GM19324 (cell line): ENCODE measurements at regions not wholly inside any gene's neighbourhood (a gene's known extent, or its start where the extent isn't known, plus 50 kb on each side); places are given as distances from the start of the nearest gene placed in this dataset.
A peak's percentile ranks its signal among the peaks of the same experiment; 100 is the strongest.

Experiments used
- ATAC-seq: cut with Tn5 transposase; IDR thresholded peaks from one replicate; pipeline ENCODE4 v1.9.1; 2021; ENCODE audit warnings: mild to moderate bottlenecking, moderate library complexity; ENCODE audit not compliant: unreplicated experiment, low FRiP score

DNA sequence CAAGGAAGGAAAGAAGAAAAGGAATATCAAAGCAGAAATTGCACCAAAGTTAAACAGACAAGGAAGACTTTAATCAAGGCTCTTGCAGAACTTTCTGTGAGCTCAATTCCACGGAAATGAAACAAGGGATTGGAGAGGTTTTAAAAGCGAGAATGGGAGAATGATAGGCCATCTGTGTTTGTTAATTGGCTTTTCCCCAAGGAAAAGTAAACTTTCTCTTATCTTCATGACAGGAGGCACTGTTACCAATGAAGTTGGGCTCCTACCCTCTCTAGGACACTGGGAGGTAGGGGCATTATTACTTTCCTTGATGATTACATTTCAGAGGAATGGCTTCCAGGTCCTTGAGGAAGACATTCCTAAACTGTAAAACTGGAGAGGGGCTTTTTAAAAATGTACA is 328.8 kb upstream of the NWD2 start:
- ATAC-seq: no peak

DNA sequence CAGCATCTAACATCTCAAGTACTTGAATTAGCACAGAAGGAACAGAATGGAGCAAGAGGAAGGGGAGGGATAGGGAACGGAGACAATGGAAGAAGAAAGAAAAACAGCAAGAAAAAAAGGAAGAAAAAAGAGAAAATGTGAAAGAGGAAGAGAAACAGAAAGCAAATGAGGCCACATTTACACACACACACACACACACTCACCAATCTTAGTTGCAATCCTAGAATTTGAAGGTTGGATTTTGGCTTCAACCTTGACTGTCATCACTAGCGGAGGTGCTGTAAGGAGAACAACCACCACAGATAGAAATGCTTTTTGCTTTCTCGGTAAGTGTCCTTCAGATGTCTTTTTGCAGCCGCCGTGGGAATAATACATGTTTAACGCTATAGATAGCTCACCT is 327.1 kb upstream of the NWD2 start:
- ATAC-seq: no peak

DNA sequence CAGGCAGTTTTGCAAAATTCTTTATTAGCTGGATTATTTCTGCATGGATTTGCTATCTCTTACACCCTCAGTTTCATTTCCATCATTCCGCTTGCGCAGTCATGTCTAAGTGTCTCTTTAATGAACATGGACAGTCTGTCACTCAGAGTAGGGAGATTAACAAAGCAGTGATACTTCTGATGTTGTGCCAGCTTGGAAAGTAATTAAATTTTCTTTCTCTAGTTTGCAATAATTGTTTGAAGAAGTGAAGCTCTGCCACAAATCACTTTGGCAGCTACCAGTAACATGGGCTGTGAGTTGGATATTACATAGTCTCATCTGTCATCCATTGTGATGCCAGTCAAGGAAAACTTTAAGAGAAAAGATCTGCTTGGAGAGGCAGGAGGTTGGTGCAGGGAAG is 324.8 kb upstream of the NWD2 start:
- ATAC-seq: no peak

DNA sequence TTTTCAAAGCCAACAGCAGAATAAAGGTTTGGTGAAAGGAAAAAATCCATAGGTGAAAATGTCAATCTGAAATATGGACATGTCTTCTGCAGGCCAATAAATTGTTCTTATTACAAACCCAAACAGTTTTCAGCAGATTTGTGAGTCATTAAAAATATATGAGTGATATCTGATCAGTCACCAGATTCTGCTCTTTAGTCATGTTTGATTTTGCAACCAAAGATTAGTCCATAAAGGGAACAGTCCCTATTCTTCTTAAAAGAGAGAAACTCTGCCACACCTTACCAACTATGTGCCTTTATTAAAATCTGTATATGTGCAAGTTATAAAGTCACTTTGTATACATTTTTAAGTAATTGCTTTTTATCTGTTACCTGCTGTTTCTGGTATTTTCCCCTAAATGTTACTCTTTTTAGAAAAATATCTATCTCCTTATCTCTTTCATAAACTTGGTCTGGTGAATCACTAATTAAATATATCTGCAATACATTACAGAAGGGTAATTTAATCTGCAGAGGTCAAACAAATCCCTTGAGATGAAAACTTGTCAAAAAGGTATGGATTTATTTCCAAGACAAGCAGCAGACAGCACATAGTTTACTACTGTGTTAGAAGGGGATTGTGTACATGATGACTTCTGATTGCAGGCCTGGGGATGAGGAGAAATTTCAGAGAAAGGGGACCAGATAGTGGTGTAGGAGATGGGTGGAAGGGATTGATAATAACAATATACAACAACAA is 322.9 kb upstream of the NWD2 start:
- no peak for ATAC-seq

DNA sequence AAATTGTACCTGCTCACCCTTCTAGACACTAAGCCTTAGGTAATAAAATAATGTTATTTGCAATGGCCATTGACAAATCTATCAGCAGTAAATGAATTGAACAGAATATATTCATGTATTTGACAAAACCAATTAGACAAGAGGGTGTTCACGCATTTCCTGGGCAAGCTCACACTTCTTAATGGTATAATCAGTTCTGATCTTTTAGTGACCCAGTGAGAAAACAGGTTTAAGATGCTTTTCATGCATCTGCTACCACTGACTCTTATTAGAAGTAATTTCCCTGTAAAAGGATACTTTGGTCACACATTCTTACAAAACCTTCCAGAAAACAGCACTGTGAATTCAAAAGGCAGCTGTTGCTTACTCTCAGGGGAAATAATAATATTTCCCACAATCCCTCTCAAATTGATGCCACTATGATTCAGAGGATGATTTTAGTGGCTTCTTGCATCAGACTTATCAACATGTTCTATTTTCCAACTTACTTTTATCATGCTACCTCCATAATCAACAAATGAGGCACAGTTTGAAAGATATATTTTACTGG is 313.9 kb upstream of the NWD2 start:
- no peak for ATAC-seq

DNA sequence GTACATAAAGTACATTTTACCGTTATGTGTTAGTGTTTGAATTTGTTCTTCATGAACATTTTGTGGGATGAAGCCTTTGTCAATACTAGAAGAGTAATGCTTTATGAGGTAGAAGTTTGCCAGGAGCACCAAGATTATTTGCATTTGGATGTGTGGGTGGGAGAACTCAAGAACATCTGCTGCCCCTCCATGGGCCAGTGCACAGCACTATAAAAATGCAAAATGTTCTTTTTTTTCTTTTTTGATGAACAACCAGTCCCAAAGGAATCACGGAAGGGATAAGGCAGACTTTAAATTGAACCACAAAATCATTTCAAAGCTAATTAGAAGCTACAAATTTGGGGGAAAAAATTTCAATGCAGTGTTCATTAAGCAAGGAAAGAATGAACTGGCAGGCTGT is 300.3 kb upstream of the NWD2 start:
- no peak for ATAC-seq

DNA sequence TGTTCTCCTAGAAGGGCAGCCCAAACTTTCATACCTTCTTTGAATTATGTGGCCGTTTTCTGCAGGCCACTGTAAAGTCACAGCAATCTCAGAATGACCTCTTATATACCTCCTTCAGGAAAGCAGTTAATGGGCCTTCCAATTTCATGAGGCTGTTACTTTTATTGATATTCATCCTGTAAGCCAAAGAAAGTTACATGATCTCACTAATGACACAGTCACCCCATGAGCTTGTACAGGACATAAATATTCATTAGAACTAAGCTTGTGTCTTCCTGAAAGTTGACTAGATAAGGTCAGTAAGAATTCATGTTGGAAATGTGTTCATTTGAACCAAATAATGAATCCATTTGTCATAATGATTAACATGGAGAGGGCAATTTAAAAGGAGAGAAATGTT is 283.1 kb upstream of the NWD2 start:
- ATAC-seq: no peak

DNA sequence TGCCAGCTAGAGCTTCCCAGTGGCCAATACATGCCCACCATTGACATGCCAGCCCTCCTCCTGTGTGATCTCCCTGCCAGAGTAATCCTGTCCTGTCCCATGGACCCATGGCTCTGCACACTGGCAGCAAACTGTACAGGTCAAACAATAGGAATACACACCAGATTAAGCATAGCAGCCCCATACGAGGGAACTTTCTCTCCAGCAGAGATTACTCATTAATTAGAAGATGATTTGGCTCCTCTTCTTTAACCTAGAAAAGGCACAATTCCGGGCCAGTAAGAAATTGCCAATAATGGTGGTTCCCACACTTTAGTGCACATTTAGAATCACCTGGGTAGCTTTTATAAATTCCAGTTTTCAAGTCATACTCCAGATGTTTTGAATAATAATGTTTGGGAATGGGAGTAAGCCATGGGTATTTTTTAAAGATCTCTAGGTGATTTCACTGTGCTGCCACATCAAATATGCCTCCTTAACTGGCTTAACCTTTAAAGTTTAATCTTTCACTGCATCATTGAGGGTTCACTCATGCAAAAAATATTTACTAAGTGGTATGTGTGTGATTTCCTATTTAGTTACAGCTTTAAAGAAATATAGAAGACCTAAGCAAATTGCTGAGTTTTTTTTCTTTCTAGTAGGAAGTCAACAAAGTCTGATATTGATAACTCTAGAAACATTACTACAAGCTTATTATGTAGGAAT is 277.6 kb upstream of the NWD2 start:
- ATAC-seq: no peak

DNA sequence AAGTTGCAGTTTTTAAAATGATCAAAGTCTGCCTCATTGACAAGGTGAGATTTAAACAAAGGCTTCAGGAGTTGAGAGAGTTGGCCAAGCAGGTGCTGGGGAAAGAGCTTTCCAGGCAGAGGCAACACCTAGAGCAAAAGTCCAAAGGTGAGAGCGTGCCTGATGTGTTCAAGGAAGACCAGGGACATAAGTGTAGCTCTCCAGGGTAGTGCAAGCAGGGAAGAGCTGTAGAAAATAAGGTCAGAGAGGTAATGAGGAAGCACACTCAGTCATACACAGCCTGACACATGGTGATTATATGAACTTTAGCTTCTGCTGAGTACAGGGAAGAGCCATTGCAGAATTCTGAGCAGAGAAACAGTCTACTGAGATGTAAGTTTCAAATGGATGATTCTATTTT is 265.0 kb upstream of the NWD2 start:
- no peak for ATAC-seq

DNA sequence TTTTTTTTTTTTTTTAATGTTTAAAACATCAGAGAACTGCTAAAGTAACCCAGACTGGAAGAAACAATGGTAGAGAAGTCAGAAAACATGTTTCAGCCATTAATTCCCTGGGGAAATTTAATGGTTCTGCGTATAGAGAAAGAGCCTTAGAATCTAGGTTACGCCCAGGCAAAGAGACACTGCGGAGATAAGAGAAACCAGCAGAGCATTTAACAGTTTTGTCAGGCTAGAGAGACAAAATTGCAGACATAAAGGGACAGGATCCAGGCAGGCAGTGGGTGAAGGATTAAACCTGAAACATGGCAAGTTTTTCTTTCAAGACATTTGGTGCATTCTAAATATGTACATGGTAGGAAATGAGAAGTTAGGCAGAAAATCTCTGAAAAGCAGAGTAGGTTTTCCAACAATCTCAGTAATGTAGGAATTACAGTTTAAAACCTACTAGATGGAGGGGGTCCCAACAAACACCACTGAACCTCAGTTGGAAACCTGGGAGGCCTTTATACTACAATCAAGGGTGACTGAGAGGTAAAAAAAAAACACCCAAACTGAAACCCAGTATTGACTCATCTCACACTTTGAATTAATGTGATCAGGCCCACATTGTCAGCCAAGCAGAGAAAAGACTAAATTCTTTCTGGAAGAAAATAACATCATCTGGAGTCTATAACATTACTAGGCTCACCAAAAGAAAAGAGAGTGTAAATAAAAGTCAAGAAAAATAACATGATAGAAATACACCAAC is 254.2 kb upstream of the NWD2 start:
- ATAC-seq: peak; percentile 56

DNA sequence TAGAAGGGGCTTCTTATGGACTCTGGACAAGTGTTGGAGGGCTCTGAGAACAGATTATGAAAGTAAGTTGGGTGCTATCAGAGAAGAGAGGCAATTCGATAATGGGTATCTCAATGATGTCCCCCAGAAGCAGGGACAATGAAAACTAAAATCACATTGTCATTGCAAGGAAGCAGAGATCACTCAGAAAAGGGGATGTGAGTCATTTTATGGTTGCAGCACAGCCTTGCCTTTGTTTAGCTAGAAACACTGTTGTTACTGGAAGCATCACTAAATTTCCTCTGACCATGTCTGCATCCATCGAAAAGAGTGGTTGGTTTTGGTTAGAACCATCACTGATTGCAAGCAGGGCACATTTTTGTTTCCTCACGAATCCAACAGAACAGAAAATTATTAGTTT is 246.8 kb upstream of the NWD2 start:
- ATAC-seq: no peak

DNA sequence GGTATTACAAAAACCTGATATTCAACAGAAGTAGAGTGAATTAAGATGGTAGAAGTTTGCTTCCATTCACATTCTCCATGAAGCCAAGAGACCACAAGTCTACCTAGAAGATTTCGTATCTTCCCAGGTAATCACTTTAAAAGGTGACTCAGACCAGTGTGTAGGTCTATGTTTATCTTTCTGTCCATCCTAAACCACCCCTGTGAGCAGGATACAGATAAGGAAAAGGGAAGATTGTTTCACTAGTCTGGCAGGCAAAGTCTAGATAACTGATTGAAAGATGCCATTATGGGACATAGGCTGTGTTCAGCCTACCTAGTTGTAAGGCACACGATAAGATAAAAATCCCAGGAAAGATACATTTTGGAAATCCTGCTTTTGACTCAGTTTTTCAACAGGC is 244.3 kb upstream of the NWD2 start:
- ATAC-seq: no peak

DNA sequence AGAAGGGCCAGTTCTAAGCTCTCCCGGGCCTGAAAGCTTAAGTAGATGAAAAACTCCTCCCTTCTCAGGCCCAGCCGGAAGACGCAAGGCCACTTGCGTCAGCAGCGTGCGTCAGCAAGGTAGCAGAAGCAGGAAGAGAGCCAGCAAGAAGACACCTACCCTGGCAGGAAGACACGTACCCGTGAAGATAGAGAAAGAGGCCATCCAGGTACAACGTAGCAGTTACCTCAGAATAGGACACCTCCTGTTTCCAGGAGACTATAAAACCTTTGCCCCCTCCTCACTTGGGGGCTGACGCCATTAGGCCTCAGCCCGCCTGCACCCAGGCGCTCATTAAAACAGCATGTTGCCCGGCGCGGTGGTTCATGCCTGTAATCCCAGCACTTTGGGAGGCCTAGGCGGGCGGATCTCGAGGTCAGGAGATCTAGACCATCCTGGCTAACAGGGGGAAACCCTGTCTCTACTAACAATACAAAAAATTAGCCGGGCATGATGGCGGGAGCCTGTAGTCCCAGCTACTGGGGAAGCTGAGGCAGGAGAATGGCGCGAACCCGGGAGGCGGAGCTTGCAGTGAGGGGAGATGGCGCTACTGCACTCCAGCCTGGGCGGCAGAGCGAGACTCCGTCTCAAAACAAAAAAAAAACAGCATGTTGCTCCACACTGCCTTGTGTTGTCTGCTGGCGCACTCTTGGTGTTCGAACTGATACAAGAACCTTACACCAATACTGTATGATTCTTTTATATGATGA is 242.7 kb upstream of the NWD2 start:
- ATAC-seq: no peak

DNA sequence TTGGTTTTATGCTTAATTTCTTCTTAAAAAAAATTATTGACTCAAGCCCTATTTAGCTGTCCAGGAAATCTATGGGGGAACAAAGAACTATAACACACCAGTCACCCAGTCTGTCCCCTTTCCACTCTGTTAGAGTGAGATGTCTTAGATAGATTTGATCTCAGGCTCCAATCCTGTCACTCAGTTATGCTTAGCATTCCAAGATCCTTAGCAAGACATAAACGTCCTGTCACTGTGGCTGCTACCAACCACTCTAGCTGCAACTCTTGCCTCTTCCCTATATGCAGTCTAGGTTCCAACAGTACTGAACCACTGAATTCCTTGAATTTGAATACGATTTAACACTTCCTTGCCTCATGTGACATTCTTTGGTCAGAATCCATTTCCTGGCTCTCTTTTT is 241.9 kb upstream of the NWD2 start:
- no peak for ATAC-seq

DNA sequence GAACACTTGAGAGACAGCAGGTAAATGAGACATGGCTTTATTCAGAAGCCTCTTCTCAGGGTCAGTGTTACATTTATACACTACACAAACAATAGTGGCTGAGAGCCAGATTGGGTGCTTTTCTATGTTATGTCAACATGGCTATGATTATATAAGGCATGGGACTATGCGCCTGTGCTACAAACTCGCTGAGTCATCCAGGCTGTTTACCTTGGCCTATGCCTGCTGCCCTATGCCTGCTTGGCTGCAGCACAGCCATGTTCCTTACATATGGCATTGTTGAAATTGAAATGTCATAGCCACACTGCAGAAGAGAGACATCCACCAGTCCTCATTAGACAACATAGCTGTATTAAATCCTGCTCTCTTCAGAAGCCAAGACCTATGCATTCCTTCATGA is 236.3 kb upstream of the NWD2 start:
- ATAC-seq: no peak

DNA sequence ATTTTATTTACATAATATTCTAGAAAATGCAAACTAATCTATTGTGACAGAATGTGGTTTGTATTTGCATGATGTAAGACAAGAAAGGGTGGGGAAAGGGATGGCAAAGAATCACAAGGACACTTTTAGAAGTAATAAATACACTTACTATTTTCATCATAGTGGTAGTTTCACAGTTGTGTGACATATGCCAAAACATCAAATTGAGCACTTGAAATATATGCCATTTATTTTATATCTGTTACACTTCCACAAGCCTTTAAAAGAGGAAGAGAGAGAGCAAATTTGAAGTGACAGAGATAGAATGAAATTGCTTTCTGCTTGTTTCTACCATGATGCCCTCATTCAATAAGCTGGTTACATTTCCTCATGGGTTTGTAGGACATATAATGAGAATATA is 230.0 kb upstream of the NWD2 start:
- no peak for ATAC-seq

DNA sequence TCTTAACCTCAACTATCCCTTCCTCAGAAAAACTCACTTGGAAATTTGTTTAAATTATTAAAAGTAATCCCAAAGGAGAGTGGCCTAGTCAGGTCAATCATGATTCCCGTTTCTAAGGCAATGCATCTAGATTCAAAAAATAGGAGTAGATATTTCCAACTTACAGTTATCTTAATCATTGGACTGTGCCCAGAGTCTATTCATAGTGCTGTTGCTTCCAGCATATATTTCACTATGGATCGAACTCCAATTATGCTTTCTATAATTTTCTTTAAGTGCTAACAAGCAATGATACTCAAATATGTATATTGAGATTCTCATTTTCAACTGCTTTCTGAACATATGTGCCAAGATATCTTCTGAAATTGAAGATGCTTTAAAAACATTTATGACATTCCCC is 229.2 kb upstream of the NWD2 start:
- ATAC-seq: no peak

DNA sequence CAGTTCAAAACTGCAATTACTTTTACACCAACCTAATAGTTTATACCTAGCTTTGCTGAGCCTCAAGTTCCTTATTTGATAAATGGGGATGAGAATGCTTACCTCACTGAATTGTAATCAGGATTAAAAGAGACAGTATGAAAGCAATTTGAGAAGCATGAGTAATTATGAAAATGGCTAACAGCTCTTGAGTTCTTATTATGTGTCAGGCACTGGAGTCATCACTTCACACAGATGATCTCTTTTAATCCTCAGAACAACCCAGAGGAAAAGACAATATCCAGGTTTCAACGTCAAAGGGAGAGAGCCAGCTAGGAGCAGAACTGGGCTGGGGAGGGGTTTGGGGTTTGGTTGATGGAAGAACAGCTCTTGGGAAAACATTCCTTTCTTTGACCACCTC is 221.0 kb upstream of the NWD2 start:
- no peak for ATAC-seq

DNA sequence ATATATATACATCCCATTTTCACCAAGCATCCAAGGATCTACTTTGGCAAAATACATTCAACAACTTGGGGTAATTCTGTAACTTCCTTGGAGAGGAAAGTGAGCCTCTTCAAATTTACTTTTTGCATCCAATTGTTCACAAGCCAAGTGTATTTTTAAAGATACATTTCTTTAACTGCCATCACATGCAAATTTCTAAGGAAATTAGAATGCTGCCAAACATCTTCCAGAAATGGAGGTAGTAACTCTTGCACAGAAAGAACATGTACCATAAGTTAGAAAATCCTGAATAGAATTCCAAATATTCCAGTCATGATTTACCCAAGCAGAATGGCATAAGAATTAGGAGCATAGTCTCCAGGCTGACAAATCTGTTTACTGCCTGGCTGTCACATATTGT is 220.5 kb upstream of the NWD2 start:
- no peak for ATAC-seq

DNA sequence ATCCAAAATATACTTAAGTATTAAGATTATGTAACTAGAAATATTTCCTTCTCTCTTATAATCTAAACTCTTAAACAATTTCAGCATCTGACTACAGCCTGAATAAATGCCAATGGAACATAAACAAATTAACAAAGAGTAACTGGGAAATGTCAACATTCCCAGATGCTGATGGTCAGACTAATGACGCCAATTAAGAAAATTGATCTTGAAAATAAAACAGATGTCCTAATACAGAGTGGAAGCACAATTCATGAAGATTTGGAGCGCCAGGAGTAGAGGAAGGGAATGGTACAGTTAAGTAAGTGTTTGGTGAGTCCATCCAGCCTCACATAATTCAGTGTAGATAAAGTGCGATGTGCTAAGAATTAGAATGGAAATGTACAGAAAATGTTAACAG is 203.7 kb upstream of the NWD2 start:
- no peak for ATAC-seq

DNA sequence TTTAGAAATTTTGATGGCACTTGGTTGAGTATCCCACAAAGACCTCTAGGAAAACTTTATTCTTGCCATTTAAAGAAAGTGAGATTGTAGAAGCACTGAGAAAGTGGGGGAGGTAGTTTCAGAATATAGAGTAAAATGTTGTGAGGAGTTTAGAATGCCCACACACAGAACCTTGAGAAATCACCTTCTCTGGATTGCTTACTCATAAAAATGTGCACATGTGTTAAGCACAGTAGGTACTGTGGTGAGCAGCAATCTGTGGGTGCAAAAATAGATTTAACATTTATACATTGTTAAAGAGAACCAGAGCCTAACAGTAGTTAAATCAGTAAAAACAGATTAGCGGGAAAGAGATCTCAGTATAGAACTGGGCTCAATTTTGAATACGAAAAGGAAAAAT is 201.2 kb upstream of the NWD2 start:
- ATAC-seq: no peak
